Activated CD8-positive, alpha-beta T cell treated with anti-CD3 and anti-CD28 coated beads for 36 hours (primary cell): ENCODE measurements at regions not wholly inside any gene's neighbourhood (a gene's known extent, or its start where the extent isn't known, plus 50 kb on each side); places are given as distances from the start of the nearest gene placed in this dataset.

Source experiments
- ATAC-seq: fragments of 200-7000 bp; cut with Tn5 transposase; one replicate; pipeline ENCODE4 v1.10.0; 2021; ENCODE audit warnings: mild to moderate bottlenecking, moderate library complexity
- CTCF ChIA-PET: fragments of 350-600 bp; sonication (Branson Sonifier 250); formaldehyde crosslinking; loops from one replicate; lab custom pipeline; 2021; ENCODE audit warnings: antibody characterized with exemption; lab: Charles Lee
- POLR2A ChIA-PET: fragments of 350-600 bp; sonication (Branson Sonifier 250); formaldehyde crosslinking; loops from one replicate; lab custom pipeline; 2021; ENCODE audit warnings: antibody characterized with exemption; lab: Charles Lee
- DNase-seq: peaks from one replicate; pipeline ENCODE4 v3.0.0-alpha.2; 2020
- H3K27ac Mint-ChIP-seq: one replicate; pipeline ENCODE4 v1.8.0; 2021; ENCODE audit warnings: mild to moderate bottlenecking, mixed read lengths
- H3K27me3 Mint-ChIP-seq: one replicate; pipeline ENCODE4 v1.8.0; 2021; ENCODE audit warnings: mixed read lengths
- H3K36me3 Mint-ChIP-seq: one replicate; pipeline ENCODE4 v1.8.0; 2021; ENCODE audit warnings: low read depth, mixed read lengths
- H3K4me1 Mint-ChIP-seq: one replicate; pipeline ENCODE4 v1.8.0; 2021; ENCODE audit warnings: low read depth, mixed read lengths
- H3K4me3 Mint-ChIP-seq: one replicate; pipeline ENCODE4 v1.8.0; 2021; ENCODE audit warnings: mild to moderate bottlenecking, moderate library complexity, mixed read lengths
- H3K9me3 Mint-ChIP-seq: one replicate; pipeline ENCODE4 v1.8.0; 2021; ENCODE audit warnings: mixed read lengths
- intact Hi-C: fragments of 100-400 bp; cut with micrococcal nuclease; formaldehyde crosslinking; loops from one replicate; pipeline ENCODE4 v1.10.0; 2022
- TF ChIP-seq, protein P1 (sequence below): fragments of 200-600 bp; IDR thresholded peaks from one replicate; pipeline ENCODE4 v1.8.0; 2022; ENCODE audit warnings: antibody characterized with exemption, mild to moderate bottlenecking

- peaks cover 3% of the 10 kb centered on the region for H3K4me1 Mint-ChIP-seq
- no peak for DNase-seq
Measured at GRCh38 chr11:57871231-57871630, 109.6 kb downstream of the CTNND1 start.

GRCh38 chr11:57873196-57873911, 111.8 kb downstream of the CTNND1 start:
- Mint-ChIP-seq H3K9me3 (no peaks in the 10 kb centered on the region), H3K27ac (no peak overlapping the region), H3K4me3 (no peak overlapping the region), H3K4me1 (peaks cover 3% of the 10 kb centered on the region), H3K36me3 (no peaks in the 10 kb centered on the region), H3K27me3 (peaks cover 6% of the 10 kb centered on the region)
- intact Hi-C loops = no loop called here
- DNase-seq (no peak), ATAC-seq (no peak)
- ChIA-PET CTCF (interaction anchor here (0.7 kb wide), 1 partner anchor 73 kb away, joined by 3 read pairs; no protein-coding TSS in a partner anchor), POLR2A (no interaction called here)
- TF ChIP-seq, protein P1, sequence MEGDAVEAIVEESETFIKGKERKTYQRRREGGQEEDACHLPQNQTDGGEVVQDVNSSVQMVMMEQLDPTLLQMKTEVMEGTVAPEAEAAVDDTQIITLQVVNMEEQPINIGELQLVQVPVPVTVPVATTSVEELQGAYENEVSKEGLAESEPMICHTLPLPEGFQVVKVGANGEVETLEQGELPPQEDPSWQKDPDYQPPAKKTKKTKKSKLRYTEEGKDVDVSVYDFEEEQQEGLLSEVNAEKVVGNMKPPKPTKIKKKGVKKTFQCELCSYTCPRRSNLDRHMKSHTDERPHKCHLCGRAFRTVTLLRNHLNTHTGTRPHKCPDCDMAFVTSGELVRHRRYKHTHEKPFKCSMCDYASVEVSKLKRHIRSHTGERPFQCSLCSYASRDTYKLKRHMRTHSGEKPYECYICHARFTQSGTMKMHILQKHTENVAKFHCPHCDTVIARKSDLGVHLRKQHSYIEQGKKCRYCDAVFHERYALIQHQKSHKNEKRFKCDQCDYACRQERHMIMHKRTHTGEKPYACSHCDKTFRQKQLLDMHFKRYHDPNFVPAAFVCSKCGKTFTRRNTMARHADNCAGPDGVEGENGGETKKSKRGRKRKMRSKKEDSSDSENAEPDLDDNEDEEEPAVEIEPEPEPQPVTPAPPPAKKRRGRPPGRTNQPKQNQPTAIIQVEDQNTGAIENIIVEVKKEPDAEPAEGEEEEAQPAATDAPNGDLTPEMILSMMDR = no peak

More at GRCh38 chr11:57871231-57871630, 109.6 kb downstream of the CTNND1 start:
- ChIA-PET POLR2A (no interaction called here), CTCF (no interaction called here)
- Mint-ChIP-seq H3K9me3 (no peaks in the 10 kb centered on the region), H3K4me3 (no peak overlapping the region), H3K27me3 (peaks cover 6% of the 10 kb centered on the region), H3K27ac (no peak overlapping the region), H3K36me3 (no peaks in the 10 kb centered on the region)
- intact Hi-C loops = no loop called here
- ATAC-seq = no peak
- TF ChIP-seq, protein P1 = no peak

GRCh38 chr11:57874981-57875380, 113.4 kb downstream of the CTNND1 start:
- no peaks in the 10 kb centered on the region for H3K9me3 Mint-ChIP-seq
- intact Hi-C loops = no loop called here
- H3K4me3 Mint-ChIP-seq = no peak overlapping the region
- TF ChIP-seq, protein P1 = no peak
- H3K36me3 Mint-ChIP-seq = no peaks in the 10 kb centered on the region
- no peak overlapping the region for H3K27ac Mint-ChIP-seq
- ChIA-PET CTCF (no interaction called here), POLR2A (no interaction called here)
- ATAC-seq = no peak
- peaks cover 3% of the 10 kb centered on the region for H3K4me1 Mint-ChIP-seq
- peaks cover 6% of the 10 kb centered on the region for H3K27me3 Mint-ChIP-seq
- DNase-seq = no peak

- Mint-ChIP-seq H3K36me3 (no peaks in the 10 kb centered on the region), H3K4me1 (peaks cover 5% of the 10 kb centered on the region), H3K27me3 (no peaks in the 10 kb centered on the region), H3K4me3 (no peak overlapping the region), H3K9me3 (no peaks in the 10 kb centered on the region), H3K27ac (no peak overlapping the region)
- ATAC-seq (no peak), DNase-seq (no peak)
- intact Hi-C loops = no loop called here
- ChIA-PET CTCF (no interaction called here), POLR2A (no interaction called here)
- TF ChIP-seq, protein P1 = no peak
Measured at GRCh38 chr11:57881647-57882046, 120.0 kb downstream of the CTNND1 start.

DNA sequence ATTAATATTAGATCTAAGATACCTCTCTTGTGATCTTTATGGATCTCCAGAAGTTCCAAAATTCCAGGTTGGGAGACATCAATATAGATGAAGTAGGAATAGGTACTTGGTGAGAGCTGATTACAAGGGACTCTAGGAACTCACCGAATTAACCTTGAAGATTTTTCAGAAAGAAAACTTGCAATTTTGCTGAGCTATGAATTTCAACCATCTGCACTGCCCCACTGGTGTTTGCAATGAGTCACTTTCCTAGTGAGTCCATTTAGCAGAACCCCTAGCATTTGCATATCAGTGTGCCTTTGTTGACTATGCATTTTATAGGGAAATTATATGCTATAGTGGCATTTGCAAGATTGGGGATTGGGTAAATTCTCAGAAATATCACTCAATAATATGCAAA, 122.0 kb downstream of the CTNND1 start:
- Mint-ChIP-seq H3K4me3 (no peak overlapping the region), H3K4me1 (peaks cover 5% of the 10 kb centered on the region), H3K9me3 (no peaks in the 10 kb centered on the region), H3K27ac (no peak overlapping the region), H3K27me3 (no peaks in the 10 kb centered on the region), H3K36me3 (no peaks in the 10 kb centered on the region)
- CTCF ChIA-PET = no interaction called here
- no peak for DNase-seq
- intact Hi-C loops = no loop called here
- no peak for ATAC-seq
- TF ChIP-seq, protein P1 = no peak
- POLR2A ChIA-PET = no interaction called here
